GM21423 (cell line): ENCODE measurements at regions not wholly inside any gene's neighbourhood (a gene's known extent, or its start where the extent isn't known, plus 50 kb on each side); places are given as distances from the start of the nearest gene placed in this dataset.
"Not testable (repeated sequence)": the region's sequence is repeated elsewhere in the genome, so short reads cannot be mapped to it uniquely, and the experiment has no call there.

Source experiments
- ATAC-seq: cut with Tn5 transposase; IDR thresholded peaks from one replicate; pipeline ENCODE4 v1.9.1; 2021; ENCODE audit warnings: mild to moderate bottlenecking, moderate library complexity; ENCODE audit not compliant: unreplicated experiment

DNA sequence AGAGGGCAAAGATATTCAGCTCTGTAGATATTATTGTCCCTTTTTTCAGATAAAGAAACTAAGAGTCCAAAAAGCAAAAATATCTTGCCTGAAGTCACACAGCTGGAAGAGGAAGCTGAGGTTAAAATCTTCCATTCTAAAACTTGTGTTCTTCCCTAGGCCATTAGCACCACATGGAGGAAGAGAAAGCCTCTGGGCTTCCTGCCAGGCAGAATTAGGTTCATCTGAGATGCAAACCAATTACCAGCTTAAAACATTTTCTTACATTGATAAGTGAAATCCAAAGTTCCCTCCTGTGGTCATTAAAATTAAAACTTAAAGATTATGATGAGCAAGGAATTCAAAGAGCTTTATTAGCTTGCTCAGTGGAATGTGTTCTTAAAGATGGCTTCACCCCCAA is 235.3 kb upstream of the SETMAR start:
- no peak for ATAC-seq

GRCh38 chr3:4069796-4070195 is 233.4 kb upstream of the SETMAR start:
- ATAC-seq, result no peak

DNA sequence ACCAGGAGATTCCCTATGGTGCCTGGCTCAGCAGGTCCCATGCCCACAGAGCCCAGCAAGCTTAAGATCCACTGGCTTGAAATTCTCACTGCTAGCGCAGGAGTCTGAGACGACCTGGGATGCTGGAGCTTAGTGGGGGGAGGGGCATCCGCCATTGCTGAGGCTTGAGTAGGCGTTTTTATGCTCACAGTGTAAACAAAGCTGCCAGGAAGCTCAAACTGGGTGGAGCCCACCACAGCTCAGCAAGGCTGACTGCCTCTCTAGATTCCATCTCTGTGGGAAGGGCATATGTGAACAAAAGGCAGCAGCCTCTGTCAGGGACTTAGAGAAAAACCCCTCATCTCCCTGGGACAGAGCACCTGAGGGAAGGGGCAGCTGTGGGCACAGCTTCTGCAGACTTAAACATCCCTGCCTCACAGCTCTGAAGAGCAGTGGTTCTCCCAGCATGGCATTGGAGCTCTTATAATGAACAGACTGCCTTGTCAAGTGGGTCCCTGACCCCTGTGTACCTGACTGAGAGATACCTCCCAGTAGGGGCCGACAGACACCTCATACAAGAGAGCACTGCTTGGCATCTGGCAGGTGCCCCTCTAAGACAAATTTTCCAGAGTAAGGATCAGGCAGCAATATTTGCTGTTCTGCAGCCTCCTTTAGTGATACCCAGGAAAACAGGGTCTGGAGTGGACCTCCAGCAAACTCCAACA is 231.5 kb upstream of the SETMAR start:
- ATAC-seq, result no peak

- ATAC-seq, result not testable (repeated sequence)
These were observed 225.9 kb upstream of the SETMAR start for GRCh38 chr3:4077278-4077677.

DNA sequence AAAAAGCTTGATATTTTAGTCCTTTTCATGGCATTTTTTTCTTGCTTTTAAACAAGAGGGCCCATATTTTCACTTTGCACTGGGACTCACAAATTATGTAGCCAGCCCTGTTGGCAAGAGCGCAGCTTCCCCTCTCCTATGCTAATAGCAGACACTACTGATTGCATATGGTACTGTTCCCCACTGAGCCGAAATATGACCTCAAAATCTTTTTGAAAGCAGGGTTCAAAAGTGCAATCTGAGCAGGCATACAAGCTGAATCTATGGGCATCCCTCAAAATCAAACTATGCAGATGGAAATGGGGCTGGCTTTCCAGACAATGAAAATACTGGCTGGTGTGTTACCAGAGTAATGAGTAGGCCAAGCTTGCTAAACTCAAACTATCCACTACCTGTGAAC is 225.2 kb upstream of the SETMAR start:
- ATAC-seq, result no peak

DNA sequence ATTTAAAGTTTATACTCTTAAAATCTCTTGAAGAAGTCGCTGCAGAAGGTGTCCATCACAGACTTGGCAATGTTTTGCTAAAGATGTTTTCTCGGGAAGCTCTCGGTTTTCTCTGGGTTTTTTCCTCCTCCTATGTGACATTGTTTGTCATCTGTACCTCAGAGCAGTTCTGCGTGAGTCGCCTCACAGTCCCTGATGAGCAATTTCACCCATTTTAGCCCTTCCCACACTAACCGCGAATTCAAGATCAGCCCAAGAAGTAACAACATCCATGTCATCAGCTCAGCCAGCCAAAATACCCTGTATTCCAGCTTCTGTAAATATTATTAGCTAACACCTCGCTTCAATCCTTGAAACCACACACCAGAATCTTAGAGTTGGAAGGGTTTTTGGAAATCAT is 224.3 kb upstream of the SETMAR start:
- no peak for ATAC-seq

DNA sequence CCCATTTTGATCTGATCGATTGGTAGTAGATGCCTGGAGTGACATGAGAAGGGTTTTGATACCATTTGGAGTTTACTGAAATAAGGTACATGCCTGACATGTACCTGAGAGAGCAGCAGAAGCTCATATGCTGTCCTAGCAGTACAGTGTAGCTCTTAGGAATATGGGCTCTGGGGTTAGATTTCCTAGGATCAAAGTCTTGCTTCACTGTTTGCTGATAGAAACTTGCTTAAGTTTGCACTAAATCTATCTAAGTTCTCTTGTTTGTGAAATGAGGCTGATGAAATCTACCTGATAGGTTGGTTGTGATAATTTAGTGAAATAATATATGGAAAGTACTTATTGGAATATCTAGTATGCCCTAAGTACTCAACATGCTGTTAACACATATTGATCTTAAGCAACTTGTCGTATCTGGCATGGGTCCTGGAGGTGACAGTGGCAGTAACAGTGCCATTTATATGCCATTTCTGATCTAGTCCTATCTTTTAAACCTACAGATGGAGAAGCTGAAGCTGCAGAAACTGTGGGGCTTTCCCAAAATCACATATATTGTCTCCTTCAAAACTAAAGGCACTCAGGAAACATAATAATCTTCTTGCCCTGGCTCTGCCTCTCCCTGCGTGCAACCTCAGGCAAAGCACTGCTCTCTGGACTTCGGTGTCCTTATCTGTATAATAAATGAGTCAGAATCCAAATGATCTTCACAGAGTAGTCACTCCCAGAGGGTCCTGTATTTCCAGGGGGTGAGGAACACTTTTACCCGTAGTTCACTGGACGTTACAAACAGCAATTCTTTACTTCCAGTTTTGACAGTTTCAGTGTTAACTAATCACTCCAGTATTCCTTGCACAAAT is 223.6 kb upstream of the SETMAR start:
- no peak for ATAC-seq

DNA sequence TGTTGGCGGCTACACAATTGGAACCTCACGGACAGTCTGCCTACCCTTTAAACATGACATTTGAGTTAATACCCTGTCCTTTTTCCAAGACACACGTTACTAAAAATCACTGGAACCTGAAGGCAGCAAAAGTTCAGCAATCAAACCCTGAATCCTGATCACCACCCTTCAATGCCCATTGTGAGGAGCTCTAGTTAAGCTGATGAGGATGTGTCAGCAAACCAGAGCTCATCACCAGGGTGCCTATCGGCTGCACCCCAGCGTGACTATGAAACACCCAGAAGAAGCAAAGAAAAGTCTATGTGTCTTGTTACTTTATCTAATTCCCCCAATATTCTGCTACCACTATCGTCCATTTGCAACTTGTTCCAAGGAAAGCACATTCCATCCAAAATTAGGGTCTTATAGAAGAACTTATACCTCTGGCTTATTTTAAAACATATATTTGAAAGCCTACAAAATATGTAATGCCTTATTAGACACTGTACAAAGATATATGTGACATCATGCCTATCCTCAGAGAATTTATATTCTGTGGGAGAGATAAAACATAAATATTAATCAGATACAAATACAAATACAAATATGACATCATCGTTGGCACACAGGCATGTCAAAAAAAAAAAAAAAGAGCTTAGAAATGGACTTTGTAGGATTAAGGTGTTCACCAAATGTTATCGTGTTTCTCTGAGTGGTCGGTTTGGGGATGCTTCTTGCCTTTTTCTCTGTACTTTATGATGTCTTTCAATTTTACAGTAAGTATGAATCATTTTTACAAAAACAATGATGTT is 219.7 kb upstream of the SETMAR start:
- no peak for ATAC-seq

GRCh38 chr3:4084271-4084670 is 218.9 kb upstream of the SETMAR start:
- no peak for ATAC-seq

GRCh38 chr3:4086662-4087061 is 216.5 kb upstream of the SETMAR start:
- not testable (repeated sequence) for ATAC-seq

DNA sequence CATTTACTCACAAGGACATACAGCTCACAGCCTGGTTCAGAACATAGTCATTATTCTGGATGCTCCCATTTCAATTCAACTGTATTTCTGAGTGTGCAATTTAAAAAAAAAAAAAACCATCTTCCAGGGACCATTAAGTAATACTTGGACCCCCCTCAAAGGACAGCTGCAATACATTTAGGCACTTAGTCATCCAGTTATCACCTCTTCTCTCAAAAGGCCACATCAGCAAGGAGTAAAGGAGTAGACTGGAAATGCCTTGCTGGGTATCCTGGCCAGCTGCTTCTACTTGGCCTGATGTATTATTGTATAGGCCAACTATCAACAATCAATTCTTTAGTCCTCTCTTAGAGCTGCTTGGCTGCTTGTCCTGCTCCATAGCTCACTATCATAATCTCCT is 211.4 kb upstream of the SETMAR start:
- ATAC-seq, result no peak

- ATAC-seq, result no peak
These were observed 205.4 kb upstream of the SETMAR start for GRCh38 chr3:4097801-4098200.

- ATAC-seq, result no peak
These were observed 203.6 kb upstream of the SETMAR start for GRCh38 chr3:4099607-4100006.

DNA sequence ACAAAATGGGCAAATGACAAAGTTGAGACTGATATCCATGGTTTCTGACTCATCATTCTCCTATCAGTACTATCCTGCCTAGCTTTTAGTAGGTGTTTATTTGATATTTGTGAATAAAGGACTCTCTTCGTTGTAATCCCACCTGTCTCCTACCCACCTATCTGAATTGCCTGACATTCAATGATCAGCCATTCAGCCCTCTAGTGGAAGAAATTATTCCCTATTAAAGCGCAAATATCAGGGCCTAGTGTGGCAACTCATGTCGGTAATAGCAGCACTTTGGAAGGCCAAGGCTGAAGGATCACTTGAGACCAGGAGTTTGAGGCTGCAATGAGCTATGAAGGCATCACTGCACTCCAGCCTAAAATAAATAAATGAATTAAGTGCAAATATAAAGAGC is 195.7 kb upstream of the SETMAR start:
- no peak for ATAC-seq

DNA sequence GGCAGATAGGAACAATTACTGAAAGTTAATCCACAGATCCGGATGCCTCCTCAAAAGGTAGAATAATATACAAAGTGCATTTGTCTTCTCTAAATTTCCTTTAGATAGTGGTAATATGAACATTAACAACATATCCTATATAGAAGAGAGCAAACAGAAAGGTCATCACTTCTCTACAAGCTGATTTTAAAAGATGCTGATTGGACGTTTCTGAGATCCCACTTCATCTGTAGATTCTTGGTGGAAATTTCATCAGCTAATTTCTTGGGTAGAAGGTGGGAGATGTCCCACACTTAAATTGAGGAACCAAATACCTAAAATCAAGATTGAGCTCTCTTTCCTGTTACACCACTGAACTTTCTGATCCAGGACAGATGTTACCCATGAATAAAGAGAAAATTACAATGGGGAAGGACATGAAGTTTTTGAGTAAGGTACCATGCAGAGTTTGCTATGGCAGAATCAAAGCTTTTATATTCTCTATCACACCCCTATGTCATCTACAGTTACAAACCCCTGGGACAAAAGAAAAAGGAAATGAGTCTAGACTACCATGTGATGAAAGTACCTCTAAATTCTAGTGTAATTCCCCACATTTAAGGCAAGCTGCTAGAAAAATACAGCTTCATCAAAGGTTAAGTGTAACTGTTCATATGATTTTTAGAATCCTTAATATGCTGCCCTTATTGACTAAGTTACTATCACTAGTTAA is 189.2 kb upstream of the SETMAR start:
- ATAC-seq, result no peak

GRCh38 chr3:4119119-4119518 is 184.1 kb upstream of the SETMAR start:
- ATAC-seq, result no peak

GRCh38 chr3:4125576-4125975 is 177.6 kb upstream of the SETMAR start:
- no peak for ATAC-seq

- no peak for ATAC-seq
These were observed 164.9 kb upstream of the SETMAR start for GRCh38 chr3:4138150-4138785.

DNA sequence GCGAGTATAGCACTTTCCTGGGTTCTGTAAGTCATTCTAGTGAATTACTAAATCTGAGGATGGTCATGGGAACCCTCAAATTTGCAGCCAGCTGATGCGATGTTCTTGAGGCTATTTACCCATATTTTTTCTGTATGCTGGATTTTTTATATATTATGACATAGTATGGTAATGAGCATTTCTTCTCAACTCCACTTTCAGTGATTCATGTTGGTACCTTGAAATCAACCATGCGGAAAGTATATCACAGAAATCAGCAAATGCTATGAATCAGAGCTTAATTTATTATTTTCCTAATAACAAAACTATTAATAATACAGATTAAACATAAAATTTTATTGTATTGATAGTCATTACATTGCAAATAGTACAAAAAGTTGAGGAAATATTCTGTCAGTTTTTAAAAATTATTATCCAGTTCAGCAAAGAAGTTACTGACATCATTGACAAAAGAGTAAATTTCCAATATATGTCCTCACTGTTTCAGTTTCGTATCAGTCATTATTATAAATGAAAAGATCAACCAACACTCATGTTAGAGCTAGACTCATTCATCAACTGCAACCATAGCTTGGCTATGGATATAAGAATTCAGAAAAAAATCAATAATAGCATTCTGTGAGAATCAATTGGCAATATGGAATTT is 164.3 kb upstream of the SETMAR start:
- ATAC-seq, result no peak
